HCT116 (cell line): ENCODE measurements at regions not wholly inside any gene's neighbourhood (a gene's known extent, or its start where the extent isn't known, plus 50 kb on each side); places are given as distances from the start of the nearest gene placed in this dataset.

Experiments used
- ATAC-seq: fragments of 200-7000 bp; cut with Tn5 transposase; 2 replicates; pipeline ENCODE4 v1.9.1; 2020; ENCODE audit warnings: mild to moderate bottlenecking, moderate library complexity
- BruUV-seq: library from RNA; stranded (reverse); fragments of 400-500 nt; replicated peaks from 2 replicates; lab custom pipeline; 2021; lab: Mats Ljungman, UMichigan
- CTCF ChIA-PET: fragments of 300-600 bp; sonication (Branson Sonifier 250); formaldehyde crosslinking; loops from one replicate; lab custom pipeline; 2021; ENCODE audit warnings: antibody characterized with exemption; lab: Charles Lee
- POLR2A ChIA-PET: fragments of 300-600, 350-600 bp; sonication (Branson Sonifier 250); formaldehyde crosslinking; loops from one replicate; lab custom pipeline; 2021; ENCODE audit warnings: antibody characterized with exemption; lab: Charles Lee
- RAD21 ChIA-PET, 2 experiments: fragments of 300-600 bp; sonication (Branson Sonifier 250); formaldehyde crosslinking; loops; one replicate each; lab custom pipeline; 2023; ENCODE audit warnings: low total read pairs in 2 of 2; ENCODE audit not compliant: uncharacterized antibody in 2 of 2, unreplicated experiment in 2 of 2, low non-redundant PET in 1 of 2; lab: Charles Lee
- DNase-seq: peaks from one replicate; pipeline ENCODE4 v3.0.0-alpha.2; 2010; ENCODE audit warnings: low read depth, low spot score
- H2AFZ ChIP-seq: fragments of 200-600 bp; shearing (Covaris generic), sonication (generic); 2 replicates; pipeline ENCODE4 v1.6.1; 2017; ENCODE audit warnings: low read depth, mixed run types, mixed read lengths, antibody characterized with exemption, low read length; ENCODE audit not compliant: poor library complexity, severe bottlenecking
- H3K27ac ChIP-seq: 2 replicates; pipeline ENCODE4 v1.5.1; 2012; ENCODE audit warnings: low read depth, low read length
- H3K27me3 ChIP-seq: fragments of 200-600 bp; sonication (generic); 2 replicates; pipeline ENCODE4 v1.6.1; 2016; ENCODE audit warnings: mixed run types, low read length, mixed read lengths; ENCODE audit not compliant: insufficient read depth
- H3K36me3 ChIP-seq, 2 experiments: fragments of 200-500 bp in 1 of 2; fragments of 200-600 bp in 1 of 2; sonication (Bioruptor generic) in 1 of 2; sonication (generic) in 1 of 2; 2 replicates each; pipeline versions ENCODE4 v1.5.1 to v1.6.1; 2014 to 2016; ENCODE audit warnings: low read length in 2 of 2, inconsistent platforms in 1 of 2, mixed read lengths in 1 of 2, mixed run types in 1 of 2; ENCODE audit not compliant: insufficient read depth in 2 of 2, control insufficient read depth in 1 of 2
- H3K4me1 ChIP-seq, 2 experiments: fragments of 200-600 bp in 1 of 2; sonication (generic) in 1 of 2; 2 replicates each; pipeline versions ENCODE4 v1.5.1 to v1.6.1; 2012 to 2017; ENCODE audit warnings: low read length in 2 of 2, inconsistent platforms in 1 of 2, mild to moderate bottlenecking in 1 of 2, mixed read lengths in 1 of 2, mixed run types in 1 of 2, moderate library complexity in 1 of 2; ENCODE audit not compliant: insufficient read depth in 2 of 2, control insufficient read depth in 1 of 2
- H3K4me2 ChIP-seq: fragments of 200-600 bp; sonication (generic); 2 replicates; pipeline ENCODE4 v1.6.1; 2017; ENCODE audit warnings: mixed run types, low read length, mixed read lengths
- H3K4me3 ChIP-seq, 2 experiments: fragments of 200-600 bp in 1 of 2; sonication (generic) in 1 of 2; replicated peaks in 1 of 2; 2 replicates each; pipeline ENCODE4 v1.5.1; 2011 to 2016; ENCODE audit warnings: low read length in 2 of 2, control low read depth in 1 of 2, low read depth in 1 of 2, mild to moderate bottlenecking in 1 of 2, mixed read lengths in 1 of 2, mixed run types in 1 of 2
- H3K79me2 ChIP-seq: fragments of 200-600 bp; sonication (generic); 2 replicates; pipeline ENCODE4 v1.6.1; 2017; ENCODE audit warnings: mild to moderate bottlenecking, mixed run types, low read length, moderate library complexity, mixed read lengths; ENCODE audit not compliant: insufficient read depth
- H3K9ac ChIP-seq: fragments of 200-600 bp; sonication (generic); 2 replicates; pipeline ENCODE4 v1.6.1; 2016; ENCODE audit warnings: low read length, mixed read lengths
- H3K9me2 ChIP-seq: fragments of 200-600 bp; sonication (generic), shearing (Covaris generic); 2 replicates; pipeline ENCODE4 v1.6.1; 2017; ENCODE audit warnings: mixed run types, mild to moderate bottlenecking, moderate library complexity; ENCODE audit not compliant: insufficient read depth
- H3K9me3 ChIP-seq, 2 experiments: fragments of 200-500 bp in 1 of 2; fragments of 200-600 bp in 1 of 2; sonication (Bioruptor generic) in 1 of 2; sonication (generic) in 1 of 2; 2 replicates each; pipeline ENCODE4 v1.6.1; 2014 to 2017; ENCODE audit warnings: low read length in 2 of 2, mixed read lengths in 2 of 2, inconsistent platforms in 1 of 2, low read depth in 1 of 2, mild to moderate bottlenecking in 1 of 2, mixed run types in 1 of 2, moderate library complexity in 1 of 2; ENCODE audit not compliant: control insufficient read depth in 1 of 2, insufficient read depth in 1 of 2
- H4K20me1 ChIP-seq: fragments of 200-600 bp; sonication (generic), shearing (Covaris generic); 2 replicates; pipeline ENCODE4 v1.6.1; 2017; ENCODE audit warnings: mixed run types, mild to moderate bottlenecking, moderate library complexity; ENCODE audit not compliant: insufficient read depth
- ATF3 ChIP-seq: IDR thresholded peaks from 2 replicates; pipeline ENCODE4 v1.6.1; 2012
- CBX3 ChIP-seq: IDR thresholded peaks from 2 replicates; pipeline ENCODE4 v1.6.1; 2012; ENCODE audit warnings: low read depth
- CEBPB ChIP-seq: IDR thresholded peaks from 2 replicates; pipeline ENCODE4 v1.6.1; 2012; ENCODE audit warnings: low read depth
- CTCF ChIP-seq, 3 experiments: fragments of 200-600 bp in 1 of 3; sonication (generic) in 1 of 3; IDR thresholded peaks in 2 of 3; conservative IDR thresholded peaks in 1 of 3; 2 replicates each; pipeline ENCODE4 v1.5.1; 2012 to 2017; ENCODE audit warnings: low read depth in 2 of 3, low read length in 2 of 3, antibody characterized with exemption in 1 of 3, borderline replicate concordance in 1 of 3, control low read depth in 1 of 3, mild to moderate bottlenecking in 1 of 3, mixed read lengths in 1 of 3, mixed run types in 1 of 3, moderate library complexity in 1 of 3; ENCODE audit not compliant: insufficient read depth in 1 of 3
- EGR1 ChIP-seq: IDR thresholded peaks from 2 replicates; pipeline ENCODE4 v1.6.1; 2012; ENCODE audit warnings: low read depth
- ELF1 ChIP-seq: IDR thresholded peaks from 2 replicates; pipeline ENCODE4 v1.6.1; 2012; ENCODE audit warnings: low read depth, borderline replicate concordance
- EZH2phosphoT487 ChIP-seq: fragments of 200-600 bp; IDR thresholded peaks from 2 replicates; pipeline ENCODE4 v1.6.1; 2018; ENCODE audit warnings: antibody characterized with exemption, borderline replicate concordance
- FOSL1 ChIP-seq: IDR thresholded peaks from 2 replicates; pipeline ENCODE4 v1.6.1; 2012; ENCODE audit warnings: low read depth
- JUND ChIP-seq: IDR thresholded peaks from 2 replicates; pipeline ENCODE4 v1.6.1; 2012
- POLR2AphosphoS5 ChIP-seq: IDR thresholded peaks from 2 replicates; pipeline ENCODE4 v1.6.1; 2011; ENCODE audit warnings: mild to moderate bottlenecking, low read depth, low read length, moderate library complexity
- SP1 ChIP-seq: IDR thresholded peaks from 2 replicates; pipeline ENCODE4 v1.6.1; 2012; ENCODE audit warnings: low read depth
- TCF7L2 ChIP-seq: IDR thresholded peaks from 2 replicates; pipeline ENCODE4 v1.7.0; 2011; ENCODE audit warnings: borderline replicate concordance, inconsistent platforms; ENCODE audit not compliant: insufficient read depth, insufficient read length; ENCODE audit errors: extremely low read depth
- YY1 ChIP-seq: IDR thresholded peaks from 2 replicates; pipeline ENCODE4 v1.6.1; 2011; ENCODE audit warnings: low read length, low read depth, moderate library complexity, mild to moderate bottlenecking; ENCODE audit not compliant: insufficient replicate concordance; ENCODE audit errors: extremely low read depth
- ZBTB33 ChIP-seq: IDR thresholded peaks from 2 replicates; pipeline ENCODE4 v1.6.1; 2011; ENCODE audit warnings: mild to moderate bottlenecking, low read length, moderate library complexity; ENCODE audit not compliant: insufficient replicate concordance; ENCODE audit errors: extremely low read depth
- ZFX ChIP-seq: fragments of 450-650 bp; IDR thresholded peaks from 2 replicates; pipeline ENCODE4 v1.6.1; 2017
- intact Hi-C: fragments of 100-400 bp; cut with micrococcal nuclease; formaldehyde crosslinking; loops from 2 replicates; pipeline ENCODE4 v1.10.0; 2022

- no peaks in the 10 kb centered on the region for H3K4me1 ChIP-seq
- ChIA-PET CTCF (no interaction called here), RAD21 (no interaction called here), POLR2A (no interaction called here)
- no peak for TF ChIP-seq POLR2AphosphoS5
- TF ChIP-seq ZFX: no peak
- no peak for TF ChIP-seq EGR1
- no peak for TF ChIP-seq CEBPB
- no peak for TF ChIP-seq YY1
- no peak for TF ChIP-seq SP1
- TF ChIP-seq FOSL1: no peak
- no peak for TF ChIP-seq TCF7L2
- no peak for TF ChIP-seq ATF3
- no peak for TF ChIP-seq CBX3
- TF ChIP-seq CTCF (IDR thresholded peaks at IDR 0.05 in 2 of 3, conservative IDR thresholded peaks at IDR 0.05 in 1 of 3; ENCODE audit: borderline replicate concordance in 1 of 3, insufficient read depth in 1 of 3, low read depth in 2 of 3, low read length in 2 of 3): no peak
- no peak for TF ChIP-seq JUND
- TF ChIP-seq ZBTB33: no peak
- no peak for TF ChIP-seq ELF1
- no peak for TF ChIP-seq EZH2phosphoT487
- no peak overlapping the region for H2AFZ ChIP-seq
- no peak overlapping the region for H3K4me3 ChIP-seq
- H3K27ac ChIP-seq: no peak overlapping the region
- intact Hi-C loops: no loop called here
- H3K27me3 ChIP-seq: no peaks in the 10 kb centered on the region
- H3K4me2 ChIP-seq: no peak overlapping the region
- H3K9me2 ChIP-seq: no peaks in the 10 kb centered on the region
- BruUV-seq: no TSS peak
- no peaks in the 10 kb centered on the region for H3K79me2 ChIP-seq
- H3K9ac ChIP-seq: no peak overlapping the region
- H3K9me3 ChIP-seq: no peaks in the 10 kb centered on the region; a peak in 1 of 4 replicates
- no peaks in the 10 kb centered on the region for H3K36me3 ChIP-seq
- no peak for ATAC-seq
- H4K20me1 ChIP-seq: no peaks in the 10 kb centered on the region
- no peak for DNase-seq
Measured at GRCh38 chr15:97072545-97072944, 742.0 kb downstream of the NR2F2 start.
